ENCODE measurements at regions not wholly inside any gene's neighbourhood (a gene's known extent, or its start where the extent isn't known, plus 50 kb on each side); places are given as distances from the start of the nearest gene placed in this dataset.

GRCh38 chr3:95813244-95813643 lies 1001.1 kb upstream of the EPHA6 start:
- TF ChIP-seq GATA3 (IDR thresholded peaks at IDR 0.05; ENCODE audit: low read depth, low read length) = no peak
- no peak for TF ChIP-seq GATA2 (IDR thresholded peaks at IDR 0.05; ENCODE audit: low read depth, low read length)
